PC-9 (cell line): ENCODE measurements at regions not wholly inside any gene's neighbourhood (a gene's known extent, or its start where the extent isn't known, plus 50 kb on each side); places are given as distances from the start of the nearest gene placed in this dataset.

Source experiments
- EZH2 ChIP-seq: fragments of 200-600 bp; sonication (generic); IDR thresholded peaks from 2 replicates; pipeline ENCODE4 v1.8.0; 2017; ENCODE audit warnings: antibody characterized with exemption, low read depth
- TF ChIP-seq, protein P1 (sequence below): fragments of 200-600 bp; sonication (generic); conservative IDR thresholded peaks from 2 replicates; pipeline ENCODE4 v1.6.1; 2017; ENCODE audit warnings: mixed run types, antibody characterized with exemption, mild to moderate bottlenecking, moderate library complexity

DNA sequence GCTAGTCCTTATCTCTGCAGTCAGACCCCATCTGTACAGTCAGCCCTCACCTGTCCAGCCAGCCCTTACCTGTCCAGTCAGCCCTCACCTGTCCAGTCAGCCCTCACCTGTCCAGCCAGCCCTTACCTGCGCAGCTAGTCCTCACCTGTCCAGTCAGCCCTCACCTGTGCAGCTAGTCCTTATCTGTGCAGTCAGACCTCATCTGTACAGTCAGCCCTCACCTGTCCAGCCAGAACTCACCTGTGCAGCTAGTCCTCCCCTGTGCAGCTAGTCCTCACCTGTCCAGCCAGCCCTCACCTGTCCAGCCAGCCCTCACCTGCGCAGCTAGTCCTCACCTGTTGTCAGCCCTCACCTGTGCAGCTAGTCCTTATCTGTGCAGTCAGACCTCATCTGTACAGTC, 506.8 kb downstream of the NPHP4 start:
- TF ChIP-seq, protein P1, sequence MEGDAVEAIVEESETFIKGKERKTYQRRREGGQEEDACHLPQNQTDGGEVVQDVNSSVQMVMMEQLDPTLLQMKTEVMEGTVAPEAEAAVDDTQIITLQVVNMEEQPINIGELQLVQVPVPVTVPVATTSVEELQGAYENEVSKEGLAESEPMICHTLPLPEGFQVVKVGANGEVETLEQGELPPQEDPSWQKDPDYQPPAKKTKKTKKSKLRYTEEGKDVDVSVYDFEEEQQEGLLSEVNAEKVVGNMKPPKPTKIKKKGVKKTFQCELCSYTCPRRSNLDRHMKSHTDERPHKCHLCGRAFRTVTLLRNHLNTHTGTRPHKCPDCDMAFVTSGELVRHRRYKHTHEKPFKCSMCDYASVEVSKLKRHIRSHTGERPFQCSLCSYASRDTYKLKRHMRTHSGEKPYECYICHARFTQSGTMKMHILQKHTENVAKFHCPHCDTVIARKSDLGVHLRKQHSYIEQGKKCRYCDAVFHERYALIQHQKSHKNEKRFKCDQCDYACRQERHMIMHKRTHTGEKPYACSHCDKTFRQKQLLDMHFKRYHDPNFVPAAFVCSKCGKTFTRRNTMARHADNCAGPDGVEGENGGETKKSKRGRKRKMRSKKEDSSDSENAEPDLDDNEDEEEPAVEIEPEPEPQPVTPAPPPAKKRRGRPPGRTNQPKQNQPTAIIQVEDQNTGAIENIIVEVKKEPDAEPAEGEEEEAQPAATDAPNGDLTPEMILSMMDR: no peak
- TF ChIP-seq EZH2: no peak
